Right kidney (tissue), 1 donor: ENCODE measurements at regions not wholly inside any gene's neighbourhood (a gene's known extent, or its start where the extent isn't known, plus 50 kb on each side); places are given as distances from the start of the nearest gene placed in this dataset.
"Not testable (repeated sequence)": the region's sequence is repeated elsewhere in the genome, so short reads cannot be mapped to it uniquely, and the experiment has no call there.

Experiments used
- DNase-seq: peaks from one replicate; pipeline ENCODE4 v3.0.0-alpha.2; 2016

DNA sequence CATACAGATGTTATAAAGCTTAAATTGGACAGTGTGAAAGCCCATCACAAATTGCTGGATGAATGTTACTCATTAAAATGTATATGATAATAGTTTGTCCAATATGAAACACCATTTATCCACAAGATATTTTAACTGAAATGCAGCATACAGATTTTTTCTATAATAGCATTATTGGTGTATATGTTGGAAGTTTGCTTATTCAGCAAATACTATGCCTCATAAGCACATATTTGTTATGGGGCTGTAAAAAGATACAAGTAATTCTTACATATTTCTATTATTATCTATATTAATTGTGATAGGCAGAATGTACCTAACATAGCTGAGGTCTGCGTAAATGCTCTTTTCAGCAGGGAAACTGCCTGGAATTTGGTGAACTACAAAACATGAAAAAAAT, 790.5 kb downstream of the DIPK2A start:
- no peak for DNase-seq

- DNase-seq: no peak
These were observed 792.3 kb downstream of the DIPK2A start for GRCh38 chr3:144763878-144764454.

DNA sequence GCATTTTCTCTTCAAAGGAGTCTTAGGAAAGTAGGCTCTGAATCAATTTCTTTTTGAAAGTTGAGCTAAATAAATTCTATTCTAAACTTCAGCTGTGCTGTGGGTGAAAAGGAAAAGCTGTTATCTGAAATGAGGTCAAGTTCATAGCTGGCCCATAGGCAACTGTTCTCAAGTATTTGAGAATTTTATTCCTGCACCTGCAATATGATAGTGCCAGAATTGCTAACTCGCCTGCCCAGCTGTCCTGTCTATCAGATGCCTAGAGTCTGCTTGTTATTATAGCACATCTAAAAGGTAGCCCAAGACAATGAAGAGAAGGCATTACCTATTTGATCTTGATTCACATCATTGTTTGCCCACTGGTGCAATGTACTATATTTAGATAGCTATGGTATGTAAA, 798.7 kb downstream of the DIPK2A start:
- DNase-seq: no peak

GRCh38 chr3:144770915-144771351, 799.3 kb downstream of the DIPK2A start:
- DNase-seq: no peak

- no peak for DNase-seq
These were observed 799.8 kb downstream of the DIPK2A start for GRCh38 chr3:144771381-144771870.

GRCh38 chr3:144772372-144772771, 800.7 kb downstream of the DIPK2A start:
- no peak for DNase-seq

DNA sequence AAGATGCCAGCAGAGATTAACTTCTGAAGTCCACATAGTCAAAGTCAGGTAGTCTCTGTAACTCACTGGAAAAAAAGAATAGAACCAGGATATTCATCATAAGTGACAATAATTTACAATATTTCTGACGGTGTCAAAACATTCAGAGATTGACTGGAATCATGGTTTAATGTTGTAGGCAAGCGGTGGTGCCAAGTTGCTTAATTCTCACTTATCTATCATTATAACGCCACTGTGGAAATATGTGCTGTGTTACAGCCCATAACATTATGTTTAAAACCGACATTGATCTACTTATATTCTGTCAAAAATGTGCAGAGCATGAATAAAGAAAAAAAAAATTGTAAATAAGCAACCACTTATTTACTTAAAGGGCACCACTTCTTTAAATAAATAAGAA, 801.7 kb downstream of the DIPK2A start:
- DNase-seq: no peak

- no peak for DNase-seq
These were observed 803.3 kb downstream of the DIPK2A start for GRCh38 chr3:144774897-144775296.

DNA sequence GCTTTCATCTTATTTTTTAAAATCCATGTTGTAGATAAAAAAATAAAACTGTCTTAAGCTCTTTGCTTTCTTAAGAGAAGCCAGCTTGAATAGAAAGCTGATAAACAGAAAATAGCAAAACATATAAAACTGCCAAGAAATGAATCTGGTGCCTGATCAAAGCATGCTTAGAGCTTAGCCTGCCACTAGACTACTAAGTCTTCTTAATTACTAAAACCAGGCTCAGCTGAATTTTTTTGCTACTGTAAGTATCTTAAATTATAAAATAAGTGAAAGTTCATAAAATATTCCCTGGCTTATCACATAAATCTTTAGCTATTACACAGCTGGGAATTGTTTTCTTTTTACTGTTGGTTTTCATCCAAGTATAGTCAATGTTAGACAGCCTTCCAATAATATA, 803.9 kb downstream of the DIPK2A start:
- peak; percentile 5 for DNase-seq

- no peak for DNase-seq
These were observed 806.3 kb downstream of the DIPK2A start for GRCh38 chr3:144777906-144778305.

DNA sequence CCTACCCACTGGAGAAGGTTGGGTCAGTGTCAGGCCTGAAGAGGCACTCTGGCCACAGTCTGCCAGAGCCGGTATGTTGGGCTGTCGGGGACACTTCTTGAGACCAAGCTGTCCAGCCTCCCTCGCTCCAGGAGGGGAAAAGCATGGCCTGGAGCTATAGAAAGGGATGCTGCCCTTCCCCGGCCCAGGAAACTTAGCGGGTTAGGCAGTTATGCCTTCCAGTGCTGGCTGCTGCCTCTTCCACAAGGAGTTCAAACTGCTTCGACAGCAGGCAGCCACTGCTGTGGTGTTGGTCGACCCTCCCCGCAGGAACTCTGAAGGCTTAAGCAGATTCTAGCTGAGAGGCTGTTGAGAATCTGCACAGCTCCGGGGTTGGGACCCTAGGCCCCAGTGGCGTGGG, 819.4 kb downstream of the DIPK2A start:
- DNase-seq: no peak

DNA sequence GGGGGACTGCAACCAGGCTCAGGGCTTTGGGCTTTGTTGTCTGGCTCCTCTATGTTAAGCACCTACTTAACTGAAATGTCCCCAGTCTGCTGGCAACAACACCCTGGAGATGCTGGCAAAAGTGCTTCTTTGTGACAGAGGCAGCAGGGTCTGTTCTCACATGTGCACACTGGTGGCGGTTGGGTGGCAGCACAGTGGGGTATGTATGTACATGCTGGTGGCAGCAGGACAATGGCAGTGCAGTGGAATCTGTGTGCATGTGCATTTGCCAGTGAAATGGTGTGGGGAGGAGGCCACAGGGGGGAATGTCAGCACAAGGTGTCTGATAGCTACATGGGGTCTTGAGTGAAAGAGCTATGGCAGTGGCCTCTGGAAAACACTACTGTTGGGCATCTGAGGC, 830.3 kb downstream of the DIPK2A start:
- no peak for DNase-seq

- DNase-seq: no peak
These were observed 837.8 kb downstream of the DIPK2A start for GRCh38 chr3:144809380-144809779.

- no peak for DNase-seq
These were observed 838.5 kb downstream of the DIPK2A start for GRCh38 chr3:144810160-144810559.

GRCh38 chr3:144815655-144816054, 844.0 kb downstream of the DIPK2A start:
- no peak for DNase-seq

DNA sequence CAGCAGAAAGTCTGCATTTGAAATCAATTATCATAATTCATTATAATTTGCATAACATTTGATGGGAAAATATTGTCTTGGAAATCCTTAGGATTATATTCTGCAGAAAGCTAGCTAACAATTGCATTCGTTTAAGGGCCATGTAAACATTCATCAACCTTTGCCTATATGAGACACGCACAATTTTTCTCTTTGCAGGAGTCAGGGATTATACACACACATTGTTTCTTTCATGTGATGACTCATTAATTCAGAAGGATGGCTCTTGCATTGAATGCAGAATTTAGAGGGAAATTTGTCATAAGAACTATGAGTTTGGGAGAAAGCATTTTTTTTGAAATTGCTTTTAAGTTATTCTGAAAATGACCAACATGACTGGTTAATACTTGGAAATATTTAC, 844.7 kb downstream of the DIPK2A start:
- no peak for DNase-seq

DNA sequence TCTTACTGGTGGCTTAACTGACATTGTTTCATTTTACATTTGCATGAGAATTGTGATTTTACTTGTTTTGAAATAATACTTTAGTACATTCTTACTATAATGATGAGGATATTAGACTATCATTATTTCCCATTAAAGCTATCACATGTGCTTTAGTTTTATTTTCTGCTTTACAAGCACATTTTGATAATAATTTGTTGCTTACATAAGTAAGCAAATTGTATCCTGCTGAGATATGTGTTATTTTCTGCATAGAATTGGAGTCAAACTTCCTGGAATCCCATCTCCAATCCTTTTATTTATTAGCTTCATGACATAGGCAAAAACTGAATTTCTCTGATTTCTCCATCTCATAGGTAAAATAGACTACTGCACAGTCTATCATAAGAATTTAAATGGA, 847.4 kb downstream of the DIPK2A start:
- DNase-seq: no peak

DNA sequence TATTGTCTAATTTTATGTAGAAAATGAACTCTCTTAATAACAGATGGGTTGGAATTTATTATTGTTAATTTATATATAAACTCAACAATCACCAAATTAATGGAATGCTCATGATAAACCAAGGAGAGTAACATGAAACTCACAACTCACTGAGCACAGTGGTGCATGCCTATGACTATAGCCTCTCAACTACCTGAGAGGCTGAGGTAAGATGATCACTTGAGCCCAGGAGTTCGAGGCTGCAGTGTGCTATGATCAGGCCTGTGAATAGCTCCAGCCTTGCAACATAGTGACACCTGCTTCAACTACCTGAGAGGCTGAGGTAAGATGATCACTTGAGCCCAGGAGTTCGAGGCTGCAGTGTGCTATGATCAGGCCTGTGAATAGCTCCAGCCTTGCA, 848.6 kb downstream of the DIPK2A start:
- DNase-seq: not testable (repeated sequence)

DNA sequence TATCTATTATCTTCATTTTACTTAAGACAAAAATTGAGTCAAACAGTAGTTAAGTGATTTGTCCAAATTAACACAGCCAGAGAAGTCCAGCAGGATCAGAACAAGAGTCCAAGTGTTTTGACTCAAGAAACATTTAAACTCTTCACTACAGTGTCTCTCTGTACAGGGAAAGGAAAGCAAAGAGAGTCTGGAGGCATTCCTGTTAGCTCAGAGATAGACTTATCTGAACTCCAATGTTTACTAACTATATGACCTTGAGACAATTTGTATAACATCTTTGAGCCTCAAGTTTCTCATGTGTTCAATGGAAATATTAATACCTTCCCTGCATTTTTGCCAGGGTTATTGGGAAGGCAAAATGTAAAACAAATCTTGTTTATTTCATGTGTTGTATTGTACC, 849.1 kb downstream of the DIPK2A start:
- DNase-seq: no peak

GRCh38 chr3:144821583-144821982, 850.0 kb downstream of the DIPK2A start:
- no peak for DNase-seq

DNA sequence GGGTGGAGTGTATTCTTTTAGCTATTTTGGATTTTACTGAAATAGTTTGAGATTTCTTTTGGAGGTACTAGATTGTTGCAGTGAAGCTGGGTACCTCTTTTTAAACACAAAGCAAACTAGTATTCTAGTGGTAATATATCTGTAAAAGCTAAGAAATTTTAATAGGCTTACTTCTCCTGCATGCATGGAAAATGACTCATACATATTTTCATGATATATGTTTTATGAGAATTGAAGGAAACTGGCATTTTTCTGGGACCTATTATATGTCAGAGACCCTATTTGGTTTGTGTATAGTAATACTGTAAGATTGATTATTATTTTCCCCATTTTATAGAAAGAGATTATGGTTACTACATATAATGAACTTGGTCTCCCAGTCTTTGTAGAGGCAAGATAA, 851.0 kb downstream of the DIPK2A start:
- no peak for DNase-seq

DNA sequence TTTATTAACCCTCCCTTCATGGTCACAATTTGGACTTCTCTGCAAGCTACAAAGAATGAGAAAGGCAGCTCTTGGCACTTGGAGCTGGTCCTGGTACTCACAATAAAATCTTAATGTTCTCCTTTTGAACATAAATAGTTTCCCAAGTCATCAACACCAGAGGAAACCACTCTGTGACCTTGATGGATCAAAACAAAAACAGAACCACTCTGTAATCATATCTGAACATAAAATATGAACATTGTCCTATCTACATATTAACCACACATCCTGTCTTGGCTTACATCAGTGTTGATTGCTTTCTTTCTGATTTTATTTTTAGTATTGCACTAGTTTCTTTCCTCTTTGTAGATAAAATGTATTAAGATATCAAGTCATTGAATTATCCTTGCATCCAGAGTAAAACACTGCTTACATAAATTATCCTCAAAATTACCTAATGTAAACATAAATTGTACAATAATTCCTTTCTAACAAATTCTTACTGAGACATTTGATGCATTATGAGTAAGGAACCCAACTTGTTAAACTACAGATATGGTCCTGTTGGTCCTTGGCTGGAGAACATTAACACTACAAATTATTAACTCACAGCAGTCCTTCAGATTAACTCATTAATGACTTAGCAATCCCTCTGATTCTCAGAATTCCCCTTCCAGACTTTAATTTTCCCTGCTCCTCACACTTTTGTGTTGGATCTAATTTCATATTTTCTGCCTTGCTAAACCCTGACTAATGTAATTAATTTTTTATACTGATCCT, 860.5 kb downstream of the DIPK2A start:
- no peak for DNase-seq

GRCh38 chr3:144839991-144840390, 868.4 kb downstream of the DIPK2A start:
- DNase-seq: no peak

DNA sequence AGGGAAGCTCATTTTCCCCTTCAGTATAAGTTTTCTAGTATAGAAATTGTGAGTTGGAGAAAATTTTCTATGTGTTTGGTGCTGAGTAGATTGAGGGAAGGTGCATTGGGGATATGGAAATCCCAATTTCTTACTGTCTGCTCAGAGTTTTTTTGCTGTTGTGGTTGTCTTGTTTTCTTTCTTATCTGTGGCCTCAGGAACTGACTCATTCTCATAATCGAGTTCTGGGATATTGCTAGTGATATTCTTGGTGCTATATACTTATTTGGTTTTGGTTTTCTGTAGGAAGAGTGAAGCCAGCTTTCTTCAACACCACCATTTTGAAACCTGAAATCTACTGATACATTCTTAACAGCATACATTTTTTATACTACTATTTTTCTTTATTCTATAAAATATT, 869.2 kb downstream of the DIPK2A start:
- DNase-seq: no peak
